GM18873 (cell line): ENCODE measurements at regions not wholly inside any gene's neighbourhood (a gene's known extent, or its start where the extent isn't known, plus 50 kb on each side); places are given as distances from the start of the nearest gene placed in this dataset.

Source experiments
- ATAC-seq: cut with Tn5 transposase; IDR thresholded peaks from one replicate; pipeline ENCODE4 v1.9.1; 2021; ENCODE audit warnings: mild to moderate bottlenecking, moderate library complexity, moderate number of reproducible peaks; ENCODE audit not compliant: unreplicated experiment, low FRiP score

DNA sequence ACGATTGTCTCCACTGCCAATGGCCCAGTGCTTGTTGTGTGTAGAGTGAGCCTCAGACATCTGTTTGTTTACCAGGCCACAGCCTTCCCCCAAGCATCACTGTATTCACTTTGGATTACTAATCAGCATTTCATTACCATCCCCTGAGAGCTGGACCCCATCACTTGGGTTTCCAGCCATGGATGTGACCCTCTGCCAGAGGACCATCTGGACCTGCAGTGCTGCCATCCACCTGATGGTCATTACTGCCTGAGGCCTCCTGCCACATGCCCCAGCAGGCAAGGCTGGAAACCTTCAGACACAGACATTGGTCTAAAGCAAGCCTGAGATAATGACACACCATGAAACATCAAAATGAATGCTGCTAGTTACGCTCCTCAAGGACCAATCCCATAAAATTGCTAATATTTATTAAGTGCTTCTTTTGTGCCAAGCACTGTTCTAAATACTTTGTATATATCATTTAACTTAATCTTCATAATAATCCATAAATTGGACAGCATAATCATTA is 2096.3 kb upstream of the CELF4 start:
- no peak for ATAC-seq

DNA sequence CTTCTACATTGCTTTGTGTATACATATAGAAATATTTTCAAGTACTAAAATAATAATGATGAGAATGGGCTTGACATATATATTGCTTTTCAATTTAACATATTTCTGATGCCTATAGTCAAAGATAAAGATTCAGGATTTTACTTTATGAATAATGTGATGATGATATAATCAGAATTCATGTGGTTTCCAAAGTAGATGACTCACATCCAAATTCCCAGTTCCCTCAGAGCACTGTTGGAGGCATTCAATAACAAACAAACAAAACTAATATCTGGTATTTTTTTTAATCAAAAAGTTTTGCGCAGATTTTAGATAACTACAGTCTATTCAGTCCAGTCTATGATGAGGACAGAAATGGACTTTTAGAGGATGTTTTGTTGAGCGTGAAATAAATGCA is 2094.5 kb upstream of the CELF4 start:
- no peak for ATAC-seq

DNA sequence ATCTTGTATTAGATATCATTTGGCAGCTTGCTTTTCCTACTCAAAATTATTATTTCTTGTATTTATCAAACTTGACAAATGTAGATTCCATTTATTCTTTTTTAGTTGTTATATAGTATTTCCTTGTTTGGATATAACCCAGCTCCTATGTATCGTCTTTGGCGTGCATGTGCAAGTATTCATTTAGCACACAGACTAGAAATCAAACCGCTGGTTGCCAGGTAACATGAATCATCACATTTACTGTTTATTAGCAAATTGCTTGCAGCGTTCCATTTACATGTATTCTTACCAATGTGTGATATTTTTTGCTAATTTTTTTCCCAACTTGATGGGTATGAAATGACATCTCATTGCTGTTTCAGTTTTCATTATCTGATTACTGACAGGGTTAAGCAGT is 2089.7 kb upstream of the CELF4 start:
- ATAC-seq = no peak

DNA sequence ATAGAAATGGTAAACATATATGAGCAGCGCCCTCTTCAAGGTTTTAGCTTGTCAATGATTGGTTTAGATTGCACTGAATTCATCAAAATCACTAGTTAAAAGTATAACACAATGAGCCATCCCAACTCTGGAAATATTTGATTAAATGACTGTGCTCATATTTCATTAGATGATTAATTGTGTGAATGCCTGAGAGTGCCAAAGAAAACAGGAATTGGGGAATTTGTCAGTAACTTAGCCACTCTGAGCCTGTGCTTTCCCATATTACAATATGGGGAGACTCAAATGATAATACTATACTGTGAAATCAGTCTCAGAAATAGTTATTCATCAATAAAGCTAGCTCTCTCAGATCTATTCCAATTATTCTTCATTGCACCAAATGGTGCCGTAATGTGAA is 2087.6 kb upstream of the CELF4 start:
- no peak for ATAC-seq

DNA sequence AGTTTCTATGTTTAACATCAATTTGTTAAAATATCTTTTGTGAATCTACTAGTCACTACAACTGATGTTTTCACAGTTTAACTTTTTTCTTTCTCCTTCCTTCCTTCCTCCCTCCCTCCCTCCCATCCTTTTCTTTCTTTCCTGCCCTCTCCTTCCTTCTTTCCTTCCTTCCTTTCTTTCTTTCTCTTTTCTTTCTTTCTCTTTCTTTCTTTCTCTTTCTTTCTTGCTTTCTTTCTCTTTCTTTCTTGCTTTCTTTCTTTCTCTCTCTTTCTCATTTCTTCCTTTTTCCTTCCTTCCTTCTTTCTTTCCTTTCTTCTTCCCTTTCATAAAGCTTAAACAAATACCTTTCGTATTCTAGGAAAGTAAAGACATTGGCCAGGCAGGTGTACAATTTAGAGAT is 2083.0 kb upstream of the CELF4 start:
- ATAC-seq = no peak

DNA sequence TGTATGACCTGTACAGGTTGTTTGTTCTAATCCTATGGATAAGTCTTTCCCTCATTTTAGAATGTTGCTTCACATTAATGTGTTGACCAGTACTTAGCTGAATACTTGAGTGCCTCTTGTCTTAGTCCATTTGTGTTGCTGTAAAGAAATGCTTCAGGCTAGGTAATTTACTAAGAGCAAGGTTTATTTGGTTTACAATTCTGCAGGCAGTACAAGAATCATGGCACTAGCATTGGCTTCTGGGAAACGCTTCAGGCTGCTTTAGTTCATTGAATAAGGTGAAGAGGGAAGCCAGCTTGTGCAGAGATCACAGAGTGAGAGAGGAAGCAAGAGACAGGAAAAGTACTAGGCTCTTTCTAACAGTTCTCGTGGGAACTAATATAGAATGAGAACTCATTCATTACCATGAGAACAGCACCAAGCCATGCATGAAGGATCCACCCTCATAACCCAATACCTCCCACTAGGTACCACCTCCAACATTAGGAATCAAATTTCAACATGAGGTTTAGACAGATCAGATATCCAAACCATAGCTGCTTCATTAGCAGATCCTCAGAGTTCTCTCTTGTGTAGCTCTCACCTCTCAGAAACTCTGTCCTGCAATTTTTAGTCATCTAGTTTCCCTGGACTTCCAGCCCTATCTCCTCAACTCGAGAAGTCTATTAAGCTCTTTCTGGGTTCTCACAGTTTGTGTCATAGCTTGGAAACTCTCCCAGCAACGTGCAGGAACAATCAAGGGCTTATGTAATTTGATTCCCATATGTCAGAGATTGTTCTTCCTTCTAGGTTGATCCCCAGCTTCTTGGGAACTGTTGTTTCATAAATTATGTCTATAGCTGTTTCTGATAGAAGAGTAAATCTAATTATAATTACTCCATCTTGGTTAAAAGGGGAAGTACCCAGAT is 2082.3 kb upstream of the CELF4 start:
- no peak for ATAC-seq

DNA sequence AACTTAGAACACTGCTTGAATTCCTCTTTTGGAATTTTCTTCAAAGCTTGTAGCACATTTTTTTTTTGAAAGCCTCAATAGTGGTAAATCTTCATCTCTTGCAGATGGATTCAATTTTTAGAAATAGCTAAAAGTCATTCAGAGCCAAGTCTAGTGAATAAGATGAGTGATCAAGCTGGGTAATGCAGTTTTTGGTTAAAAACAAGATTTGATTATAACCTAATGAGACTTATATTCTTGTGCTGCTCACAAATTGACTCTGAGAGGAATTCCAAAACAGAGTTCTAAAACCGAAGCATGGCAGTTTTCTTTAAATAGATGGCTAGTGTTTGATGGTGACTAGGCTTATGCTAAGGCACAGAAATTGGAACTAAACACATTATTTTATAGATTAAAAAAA is 2072.6 kb upstream of the CELF4 start:
- no peak for ATAC-seq

DNA sequence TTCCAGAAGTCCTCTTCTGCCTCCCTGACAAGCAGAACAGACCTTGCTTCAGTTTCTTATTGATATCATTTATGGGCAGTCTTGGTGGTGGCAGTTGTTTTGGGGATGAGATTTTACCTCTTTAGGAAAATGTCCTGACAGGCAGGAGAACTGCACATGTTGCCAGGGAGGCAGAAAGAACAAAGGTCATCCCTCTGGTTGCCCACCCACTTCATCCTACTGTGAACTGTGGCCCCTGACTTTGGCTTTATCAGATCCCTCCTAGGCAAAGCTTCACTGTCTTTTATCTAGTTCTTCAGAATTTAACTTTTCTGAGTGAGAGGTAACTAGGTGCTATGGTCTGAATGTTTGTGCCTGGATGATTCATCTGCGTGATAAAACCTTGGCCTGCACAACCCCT is 2071.3 kb upstream of the CELF4 start:
- ATAC-seq = no peak

DNA sequence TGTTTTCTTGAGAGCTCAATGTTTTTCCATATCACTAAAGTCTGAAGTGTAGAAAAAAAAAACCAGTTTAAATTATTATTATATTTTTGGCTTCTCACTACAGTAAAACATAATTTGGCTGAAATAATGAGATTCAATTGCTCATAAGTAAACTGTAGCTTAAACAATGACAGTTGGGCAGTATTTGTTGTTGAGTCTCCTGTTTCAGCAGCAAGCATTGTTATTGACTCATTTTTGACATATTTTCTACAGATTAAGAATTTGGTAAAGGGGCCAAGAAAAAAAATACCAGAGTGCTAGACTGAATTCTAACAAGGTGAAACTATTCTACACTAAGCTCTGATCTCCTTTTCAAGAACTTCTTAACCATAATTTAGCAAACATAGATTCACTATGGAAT is 2070.4 kb upstream of the CELF4 start:
- no peak for ATAC-seq

DNA sequence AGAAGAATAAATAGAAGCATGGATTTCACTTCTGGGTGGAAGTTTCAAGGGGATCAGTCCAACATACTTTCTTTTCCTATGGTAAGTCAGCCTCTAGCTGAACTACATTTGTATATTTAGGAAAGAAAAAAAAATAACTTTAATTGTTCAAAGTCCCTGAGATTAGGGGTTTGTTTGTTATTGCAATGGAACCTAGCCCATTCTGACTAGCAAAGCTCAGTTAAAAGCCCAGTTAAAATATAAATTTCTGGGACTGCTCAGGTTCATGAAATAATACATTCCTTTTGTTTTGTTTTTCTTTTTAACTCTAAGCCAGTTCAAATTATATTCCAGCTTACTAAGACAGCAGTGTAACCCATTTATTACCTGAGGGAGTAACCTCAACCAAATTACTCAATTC is 2069.6 kb upstream of the CELF4 start:
- ATAC-seq = no peak

DNA sequence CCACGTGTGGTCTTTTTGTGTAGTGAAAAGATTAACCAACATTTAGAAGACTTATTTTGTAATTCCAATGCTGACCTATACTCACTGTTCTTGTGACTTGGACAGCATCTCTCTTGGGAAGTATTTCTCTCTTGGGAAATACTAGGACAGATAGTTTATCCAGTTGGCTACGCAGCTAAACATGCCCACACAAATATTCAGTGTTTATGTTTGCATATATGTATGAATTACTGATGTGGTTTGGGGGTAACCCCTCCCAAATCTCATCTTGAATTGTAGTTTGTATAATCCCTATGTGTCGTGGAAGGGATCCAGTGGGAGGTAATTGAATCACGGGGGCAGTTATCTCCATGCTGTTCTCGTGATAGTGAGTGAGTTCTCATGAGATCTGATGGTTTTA is 2062.3 kb upstream of the CELF4 start:
- ATAC-seq = no peak

DNA sequence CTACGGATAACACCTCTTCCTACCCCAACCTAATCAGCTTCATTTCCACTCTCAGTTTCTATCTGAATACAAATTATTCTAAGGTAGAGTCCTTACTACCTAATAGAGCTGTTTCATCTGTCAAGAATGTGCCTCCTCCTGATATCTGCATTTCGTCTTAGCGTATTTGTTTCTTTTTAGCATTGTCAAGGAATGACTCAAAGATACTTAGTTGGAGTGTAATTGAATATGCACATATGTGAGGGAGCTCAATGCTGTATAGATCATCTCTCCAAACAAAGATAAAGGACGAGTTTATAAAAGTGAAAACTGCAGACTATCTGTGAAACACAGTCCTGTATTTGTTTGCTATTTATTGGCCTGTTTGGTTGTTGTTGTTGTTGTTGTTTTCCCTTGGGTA is 2059.4 kb upstream of the CELF4 start:
- ATAC-seq = no peak

DNA sequence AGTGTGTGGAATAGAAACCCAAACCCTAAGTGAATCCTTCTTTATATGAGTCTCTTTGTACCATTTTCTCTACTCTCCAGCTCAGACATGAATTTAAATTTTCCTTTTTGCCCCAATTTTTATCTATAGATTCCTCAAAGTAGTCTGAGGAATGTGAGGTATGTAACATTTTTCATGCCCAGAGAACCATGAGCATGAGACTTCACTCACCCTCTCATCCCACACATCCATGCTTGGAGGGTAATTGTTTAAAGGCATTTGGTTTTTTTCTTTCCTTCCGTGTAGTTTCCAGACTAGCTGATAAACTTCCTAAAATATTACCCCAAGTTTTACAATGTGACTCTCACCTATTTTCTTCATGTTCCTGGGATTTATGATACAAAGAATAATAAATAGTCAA is 2056.8 kb upstream of the CELF4 start:
- ATAC-seq = no peak

DNA sequence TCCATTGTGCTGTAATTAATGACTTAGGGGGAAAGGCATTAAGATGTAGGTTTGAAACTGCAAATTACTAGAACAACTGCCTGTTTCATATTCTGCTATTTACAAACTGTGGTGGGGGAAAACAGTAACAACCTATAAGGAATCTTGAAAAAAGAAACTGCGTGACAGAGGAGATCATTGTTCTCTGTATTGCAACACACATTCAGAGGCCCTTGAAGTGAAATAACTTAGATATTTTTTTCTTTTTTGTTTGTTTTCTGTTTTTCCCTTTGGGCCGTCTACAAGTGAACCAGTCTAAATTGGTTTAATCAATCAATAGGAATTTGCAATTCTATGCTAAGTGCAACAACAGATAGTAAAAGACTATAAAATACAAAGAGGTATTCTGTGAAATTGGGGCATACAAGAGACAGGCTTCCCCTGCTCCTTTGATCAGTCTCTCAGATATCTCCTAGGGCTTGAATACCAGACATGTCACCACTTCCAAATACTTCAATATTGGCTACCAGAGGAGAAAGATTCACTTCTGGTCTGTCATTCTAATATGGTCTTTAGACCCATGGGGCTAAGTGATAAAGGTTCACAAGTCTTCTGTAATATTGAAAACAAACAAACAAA is 2055.1 kb upstream of the CELF4 start:
- no peak for ATAC-seq

DNA sequence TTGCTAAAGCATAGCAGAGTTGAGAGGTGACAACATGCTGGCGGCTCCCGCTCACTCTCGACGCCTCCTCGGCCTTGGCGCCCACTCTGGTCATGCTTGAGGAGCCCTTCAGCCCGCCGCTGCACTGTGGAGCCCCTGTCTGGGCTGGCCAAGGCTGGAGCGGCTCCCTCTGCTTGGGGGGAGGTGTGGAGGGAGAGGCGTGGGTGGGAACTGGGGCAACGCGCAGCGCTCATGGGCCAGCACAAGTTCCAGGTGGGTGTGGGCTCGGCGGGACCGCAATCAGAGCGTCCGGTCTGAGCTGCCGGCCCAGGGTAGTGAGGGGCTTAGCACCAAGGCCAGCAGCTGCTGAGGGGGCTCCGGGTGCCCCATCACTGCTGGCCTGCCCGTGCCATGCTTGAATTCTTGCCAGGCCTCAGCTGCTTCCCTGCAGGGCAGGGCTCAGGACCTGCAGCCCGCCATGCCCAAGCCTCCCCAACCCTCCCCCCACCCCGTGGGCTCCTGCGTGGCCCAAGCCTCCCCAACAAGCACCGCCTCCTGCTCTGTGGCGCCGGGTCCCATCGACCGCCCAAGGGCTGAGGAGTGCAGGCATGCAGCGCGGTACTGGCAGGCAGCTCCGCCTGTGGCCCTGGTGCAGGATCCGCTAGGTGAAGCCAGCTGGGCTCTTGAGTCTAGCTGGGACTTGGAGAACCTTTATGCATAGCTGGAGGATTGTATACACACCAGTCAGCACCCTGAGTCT is 2052.8 kb upstream of the CELF4 start:
- ATAC-seq = no peak

DNA sequence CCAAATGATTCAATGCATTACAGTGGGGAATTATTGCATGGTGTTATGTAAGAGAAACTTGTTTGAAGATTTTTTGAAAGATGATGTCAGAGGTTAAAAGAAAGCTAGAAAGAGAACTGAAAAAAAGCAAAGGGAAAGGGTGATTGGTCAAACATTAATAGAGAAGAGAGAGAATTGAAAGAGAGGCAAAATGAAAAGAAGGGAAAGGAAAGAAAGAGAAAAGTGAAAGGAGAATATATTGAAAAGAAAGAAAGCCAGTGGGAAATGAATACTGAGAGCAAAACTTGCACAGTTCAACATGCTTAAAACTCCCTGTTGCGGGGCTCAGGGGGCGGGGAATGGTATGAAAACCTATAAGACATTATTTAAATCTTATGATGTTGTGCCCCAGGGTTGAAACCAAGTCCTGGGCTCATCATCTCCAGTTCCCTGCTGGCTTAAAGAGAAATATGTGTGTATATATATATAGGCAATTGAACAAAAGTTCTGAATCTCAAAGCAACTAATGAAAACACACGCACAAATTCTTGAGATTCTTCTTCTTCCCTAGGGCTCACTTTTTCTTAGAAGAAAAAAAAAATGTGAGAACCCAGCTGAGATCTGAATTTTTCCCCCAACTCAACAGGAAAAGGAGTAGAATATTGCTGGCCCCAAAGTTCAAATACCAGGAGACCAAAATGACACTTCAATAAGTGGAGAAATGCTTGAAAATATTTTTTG is 2045.9 kb upstream of the CELF4 start:
- no peak for ATAC-seq

DNA sequence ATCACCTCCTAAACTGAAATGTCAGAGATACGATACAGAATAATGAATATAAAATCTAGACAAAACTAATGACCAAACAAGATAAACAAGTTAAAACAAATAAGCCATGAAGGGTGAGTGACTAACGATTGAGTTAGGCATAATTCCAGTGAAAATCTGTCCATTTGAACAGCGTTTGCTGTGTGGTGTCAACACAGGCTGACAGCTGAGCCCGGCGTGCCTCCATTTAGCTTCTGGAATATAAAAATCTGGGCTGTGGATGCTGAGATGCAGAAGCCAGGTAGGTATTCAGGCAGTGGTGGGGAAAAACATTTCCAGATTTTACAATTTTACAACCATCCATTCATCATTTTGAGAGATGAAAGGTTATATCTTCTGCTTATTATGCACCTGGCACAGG is 2041.4 kb upstream of the CELF4 start:
- ATAC-seq = no peak

DNA sequence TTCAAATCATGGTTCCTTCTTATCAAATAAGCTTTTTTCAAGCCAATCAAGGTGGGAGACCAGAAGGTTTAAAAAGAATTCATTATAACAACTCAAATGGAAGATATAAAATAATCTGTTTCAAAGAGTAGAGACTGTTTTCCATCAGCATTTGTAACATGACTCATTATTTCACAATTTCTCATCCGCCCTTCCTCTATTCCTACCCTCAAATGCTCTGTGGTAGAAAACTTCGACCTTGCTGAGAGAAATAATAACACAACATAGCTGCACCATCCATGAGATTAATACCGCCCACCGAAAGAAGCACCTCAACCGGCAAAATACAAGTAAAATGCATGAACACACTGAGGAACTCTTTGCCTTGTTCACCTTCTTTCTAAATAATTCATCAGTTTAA is 2039.2 kb upstream of the CELF4 start:
- ATAC-seq = no peak

DNA sequence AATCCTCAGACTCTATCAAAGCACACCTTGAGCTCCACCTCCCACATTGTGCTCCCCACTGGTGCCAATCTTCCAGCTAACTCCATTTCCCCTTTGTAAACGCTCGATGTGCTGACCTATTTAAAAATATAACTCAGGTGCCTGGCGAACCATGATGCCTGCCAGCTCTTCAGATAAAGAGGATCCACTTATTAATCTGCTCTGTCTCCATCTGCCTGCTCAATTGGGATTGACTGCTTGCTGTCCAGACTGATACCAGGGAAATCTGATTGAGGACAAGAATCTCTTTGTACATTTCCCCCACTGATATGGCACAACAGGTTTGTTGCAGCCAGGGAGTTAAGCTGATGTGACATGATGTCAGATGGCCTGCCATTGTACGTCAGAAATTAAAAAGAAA is 2036.5 kb upstream of the CELF4 start:
- no peak for ATAC-seq

DNA sequence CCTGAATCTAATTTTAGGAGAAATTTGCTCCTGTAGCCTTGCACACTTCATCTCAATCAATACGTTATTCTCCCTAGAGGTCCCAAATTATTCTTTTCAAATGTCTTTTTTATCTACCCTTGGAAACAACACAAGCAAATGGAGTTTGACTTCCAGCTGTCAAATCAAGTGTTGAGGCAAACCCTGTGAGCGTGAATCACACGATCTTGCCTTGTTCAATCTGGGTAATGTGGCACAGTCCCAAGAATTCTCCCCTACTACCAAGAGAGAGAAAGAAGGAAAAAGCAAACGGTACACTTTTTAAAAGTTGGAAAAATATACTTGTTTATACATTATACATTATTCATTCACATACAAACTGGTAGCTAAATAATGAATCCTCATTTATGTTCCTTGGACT is 2035.3 kb upstream of the CELF4 start:
- no peak for ATAC-seq

DNA sequence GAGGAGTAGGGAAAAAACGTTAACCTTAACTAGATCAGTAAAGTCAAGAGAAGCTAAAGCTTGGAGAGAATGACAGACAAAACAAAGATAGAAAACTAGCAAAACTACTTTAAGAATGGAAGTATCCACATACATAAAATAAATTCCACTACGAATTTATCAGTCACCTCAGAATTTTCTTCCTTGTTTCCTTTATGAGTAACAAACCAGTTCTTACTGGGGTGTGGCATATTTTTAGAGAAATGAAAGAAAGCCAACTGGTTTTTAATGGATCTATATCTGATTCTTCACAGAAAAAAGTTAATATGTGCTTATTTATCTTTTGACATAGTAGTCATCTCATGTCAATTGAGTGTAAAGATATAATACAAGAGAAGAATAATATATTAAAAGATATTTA is 2033.7 kb upstream of the CELF4 start:
- ATAC-seq = no peak
